H1 (cell line): ENCODE measurements at regions not wholly inside any gene's neighbourhood (a gene's known extent, or its start where the extent isn't known, plus 50 kb on each side); places are given as distances from the start of the nearest gene placed in this dataset.

Experiments used
- CTCF ChIA-PET: fragments of 300-600 bp; sonication (Branson Sonifier 250); formaldehyde crosslinking; loops from one replicate; lab custom pipeline; 2021; ENCODE audit not compliant: partially characterized antibody; lab: Charles Lee
- POLR2A ChIA-PET: fragments of 300-600 bp; sonication (Branson Sonifier 250); formaldehyde crosslinking; loops from one replicate; lab custom pipeline; 2021; ENCODE audit warnings: inconsistent platforms; ENCODE audit not compliant: partially characterized antibody; lab: Charles Lee
- DNase-seq, 2 experiments: peaks; one replicate each; pipeline versions ENCODE4 v3.0.0 to v3.0.0-alpha.2; 2010 to 2022; ENCODE audit warnings: low spot score in 2 of 2, low read depth in 1 of 2, mixed read lengths in 1 of 2
- FAIRE-seq: peaks from 2 replicates; lab custom pipeline; 2011; peaks lifted over from hg19 to GRCh38; lab: Jason Lieb, UNC
- H2AFZ ChIP-seq: 2 replicates; pipeline ENCODE4 v1.8.1; 2012; ENCODE audit warnings: low read length, inconsistent platforms
- H2AK5ac ChIP-seq: 2 replicates; pipeline ENCODE4 v1.6.1; 2013; ENCODE audit warnings: low read depth, low read length
- H2BK120ac ChIP-seq: replicated peaks from 2 replicates; pipeline ENCODE3; 2013; ENCODE audit warnings: low read depth, low read length, inconsistent platforms
- H2BK12ac ChIP-seq: 2 replicates; pipeline ENCODE4 v1.6.1; 2013; ENCODE audit warnings: low read depth, low read length
- H2BK15ac ChIP-seq: 2 replicates; pipeline ENCODE4 v1.6.1; 2013; ENCODE audit warnings: low read length
- H2BK20ac ChIP-seq: 2 replicates; pipeline ENCODE4 v1.6.1; 2013; ENCODE audit warnings: low read length
- H2BK5ac ChIP-seq: 2 replicates; pipeline ENCODE4 v1.6.1; 2013; ENCODE audit warnings: low read depth, low read length
- H3K14ac ChIP-seq: 2 replicates; pipeline ENCODE4 v1.6.1; 2013; ENCODE audit warnings: inconsistent platforms; ENCODE audit not compliant: insufficient read length
- H3K18ac ChIP-seq: 2 replicates; pipeline ENCODE4 v1.6.1; 2013; ENCODE audit warnings: low read length; ENCODE audit errors: extremely low read depth
- H3K23ac ChIP-seq: 2 replicates; pipeline ENCODE4 v1.6.1; 2013; ENCODE audit warnings: inconsistent platforms; ENCODE audit not compliant: insufficient read length
- H3K23me2 ChIP-seq: 2 replicates; pipeline ENCODE4 v1.6.1; 2013; ENCODE audit warnings: low read depth, low read length
- H3K27ac ChIP-seq: 2 replicates; pipeline ENCODE4 v1.6.1; 2011; ENCODE audit warnings: low read depth, low read length, inconsistent platforms
- H3K27me3 ChIP-seq, 4 experiments: replicated peaks in 1 of 4; 1 replicate in 1 of 4; 2 replicates in 3 of 4; pipeline versions ENCODE4 v1.6.1 to v1.8.1; 2011 to 2013; ENCODE audit warnings: low read length in 3 of 4, mild to moderate bottlenecking in 3 of 4, inconsistent platforms in 2 of 4, mixed read lengths in 2 of 4, moderate library complexity in 1 of 4; ENCODE audit not compliant: control insufficient read depth in 3 of 4, insufficient read depth in 3 of 4; ENCODE audit errors: extremely low read depth in 1 of 4
- H3K36me3 ChIP-seq, 4 experiments: 2 replicates each; pipeline versions ENCODE4 v1.6.1 to v1.8.1; 2011 to 2013; ENCODE audit warnings: mild to moderate bottlenecking in 4 of 4, low read length in 3 of 4, moderate library complexity in 2 of 4, control low read depth in 1 of 4, inconsistent platforms in 1 of 4; ENCODE audit not compliant: insufficient read depth in 4 of 4, control insufficient read depth in 2 of 4
- H3K4ac ChIP-seq: replicated peaks from 2 replicates; pipeline ENCODE3; 2013; ENCODE audit warnings: low read length, low read depth, mixed read lengths, inconsistent platforms; ENCODE audit not compliant: insufficient read length
- H3K4me1 ChIP-seq, 4 experiments: replicated peaks in 1 of 4; 1 replicate in 1 of 4; 2 replicates in 3 of 4; pipeline versions ENCODE4 v1.6.1 to v1.8.1; 2011 to 2013; ENCODE audit warnings: low read length in 3 of 4, inconsistent platforms in 2 of 4, mixed read lengths in 1 of 4; ENCODE audit not compliant: insufficient read depth in 4 of 4, control insufficient read depth in 3 of 4
- H3K4me2 ChIP-seq, 2 experiments: 2 replicates each; pipeline versions ENCODE4 v1.6.1 to v1.8.1; 2011 to 2013; ENCODE audit warnings: low read depth in 2 of 2, low read length in 2 of 2, control low read depth in 1 of 2, inconsistent platforms in 1 of 2, mild to moderate bottlenecking in 1 of 2; ENCODE audit not compliant: insufficient read depth in 1 of 2
- H3K4me3 ChIP-seq, 4 experiments: fragments of 200-600, 300-600 bp in 1 of 4; sonication (generic), shearing (Covaris generic), sonication (Bioruptor Twin) in 1 of 4; 2 replicates each; pipeline versions ENCODE4 v1.5.1 to v1.8.1; 2011 to 2016; ENCODE audit warnings: low read length in 4 of 4, low read depth in 3 of 4, control low read depth in 2 of 4, inconsistent platforms in 2 of 4, mild to moderate bottlenecking in 2 of 4, mixed read lengths in 1 of 4, moderate library complexity in 1 of 4; ENCODE audit not compliant: insufficient read depth in 2 of 4; ENCODE audit errors: extremely low read depth in 1 of 4
- H3K56ac ChIP-seq: replicated peaks from 2 replicates; pipeline ENCODE3; 2013; ENCODE audit warnings: low read depth, mild to moderate bottlenecking, mixed read lengths, low read length, inconsistent platforms; ENCODE audit not compliant: insufficient read length
- H3K79me1 ChIP-seq: 2 replicates; pipeline ENCODE4 v1.6.1; 2013; ENCODE audit warnings: low read depth, low read length, control low read depth
- H3K79me2 ChIP-seq, 2 experiments: 2 replicates each; pipeline versions ENCODE4 v1.6.1 to v1.8.1; 2012 to 2013; ENCODE audit warnings: low read length in 2 of 2, mild to moderate bottlenecking in 2 of 2, inconsistent platforms in 1 of 2; ENCODE audit not compliant: insufficient read depth in 2 of 2, control insufficient read depth in 1 of 2
- H3K9ac ChIP-seq, 4 experiments: replicated peaks in 1 of 4; 1 replicate in 1 of 4; 2 replicates in 3 of 4; pipeline versions ENCODE4 v1.6.1 to v1.8.1; 2011 to 2013; ENCODE audit warnings: low read depth in 3 of 4, low read length in 3 of 4, control low read depth in 2 of 4, mild to moderate bottlenecking in 2 of 4, moderate library complexity in 2 of 4, inconsistent platforms in 1 of 4; ENCODE audit errors: extremely low read depth in 1 of 4
- H3K9me3 ChIP-seq, 2 experiments: 2 replicates each; pipeline versions ENCODE4 v1.6.1 to v1.8.1; 2012 to 2013; ENCODE audit warnings: mild to moderate bottlenecking in 2 of 2, moderate library complexity in 2 of 2, control low read depth in 1 of 2, inconsistent platforms in 1 of 2, low read depth in 1 of 2, low read length in 1 of 2, mixed read lengths in 1 of 2; ENCODE audit not compliant: insufficient read depth in 2 of 2
- H4K20me1 ChIP-seq, 2 experiments: replicated peaks in 1 of 2; 2 replicates each; pipeline versions ENCODE3 to v1.8.1; 2011 to 2013; ENCODE audit warnings: inconsistent platforms in 2 of 2, low read length in 2 of 2, mild to moderate bottlenecking in 1 of 2; ENCODE audit not compliant: insufficient read depth in 2 of 2, control insufficient read depth in 1 of 2
- H4K5ac ChIP-seq: 2 replicates; pipeline ENCODE4 v1.6.1; 2013; ENCODE audit warnings: low read length, low read depth, mixed read lengths, inconsistent platforms; ENCODE audit not compliant: insufficient read length
- H4K8ac ChIP-seq: 2 replicates; pipeline ENCODE4 v1.8.0; 2013; ENCODE audit warnings: mild to moderate bottlenecking, moderate library complexity, low read length, inconsistent platforms; ENCODE audit not compliant: insufficient read depth; ENCODE audit errors: extremely low read depth
- H4K91ac ChIP-seq: replicated peaks from 2 replicates; pipeline ENCODE3; 2013; ENCODE audit warnings: low read length, mixed read lengths, inconsistent platforms; ENCODE audit not compliant: insufficient read length
- BACH1 ChIP-seq: IDR thresholded peaks from 2 replicates; pipeline ENCODE4 v1.6.1; 2012; ENCODE audit warnings: low read length, improper control_type of control experiment
- CHD2 ChIP-seq: IDR thresholded peaks from 2 replicates; pipeline ENCODE4 v1.6.1; 2012; ENCODE audit warnings: low read length, improper control_type of control experiment
- EZH2 ChIP-seq: fragments of 200-600 bp; sonication (generic); IDR thresholded peaks from 2 replicates; pipeline ENCODE4 v1.7.1; 2012; ENCODE audit warnings: low read depth, mild to moderate bottlenecking, moderate library complexity, low read length, inconsistent platforms; ENCODE audit not compliant: severe bottlenecking
- KDM4A ChIP-seq: IDR thresholded peaks from one replicate; pipeline ENCODE4 v1.7.1; 2012; ENCODE audit warnings: low read depth, mild to moderate bottlenecking, moderate library complexity, low read length, inconsistent platforms; ENCODE audit not compliant: severe bottlenecking
- MAFK ChIP-seq: IDR thresholded peaks from 2 replicates; pipeline ENCODE4 v1.6.1; 2012; ENCODE audit warnings: low read depth, mild to moderate bottlenecking, improper control_type of control experiment, low read length
- RNF2 ChIP-seq: fragments of 200-900, 300-1000 bp; sonication (generic); IDR thresholded peaks from 2 replicates; pipeline ENCODE4 v1.7.1; 2016; ENCODE audit warnings: borderline replicate concordance, low read depth, mild to moderate bottlenecking, antibody characterized with exemption, low read length; ENCODE audit not compliant: poor library complexity, severe bottlenecking; ENCODE audit errors: missing control alignments
- SIN3A ChIP-seq, 2 experiments: IDR thresholded peaks in 1 of 2; conservative IDR thresholded peaks in 1 of 2; 2 replicates each; pipeline ENCODE4 v1.6.1; 2011 to 2012; ENCODE audit warnings: low read length in 2 of 2, improper control_type of control experiment in 1 of 2, low read depth in 1 of 2, mild to moderate bottlenecking in 1 of 2
- TEAD4 ChIP-seq: IDR thresholded peaks from 2 replicates; pipeline ENCODE4 v1.6.1; 2012; ENCODE audit warnings: low read depth, low read length, inconsistent platforms, mixed read lengths
- WGBS, 2 experiments: shearing (Covaris generic) in 1 of 2; methylation state at CpG; one replicate each; pipeline versions ENCODE4 v1.1.6 to v1.1.7; 2013 to 2015; ENCODE audit warnings: low lambda C conversion rate in 2 of 2, mixed read lengths in 2 of 2, inconsistent platforms in 1 of 2, low coverage in 1 of 2, missing lambda C conversion rate in 1 of 2; ENCODE audit not compliant: insufficient replicate concordance in 2 of 2, insufficient coverage in 1 of 2, insufficient read length in 1 of 2; ENCODE audit errors: extremely low coverage in 1 of 2, missing lambda C conversion rate in 1 of 2; 5-methylcytosine and 5-hydroxymethylcytosine counted together

GRCh38 chr22:48696371-48696770, 1131.3 kb downstream of the BRD1 start:
- no peaks in the 10 kb centered on the region for H3K27me3 ChIP-seq
- H3K79me1 ChIP-seq, result peaks cover 2% of the 10 kb centered on the region

More at GRCh38 chr22:48696371-48696770, 1131.3 kb downstream of the BRD1 start:
- no peak overlapping the region for H3K18ac ChIP-seq
- H4K5ac ChIP-seq, result no peak overlapping the region
- DNase-seq, result no peak
- H3K36me3 ChIP-seq, result no peaks in the 10 kb centered on the region; a peak in 1 of 8 replicates
- ChIA-PET POLR2A (no interaction called here), CTCF (interaction anchor here (0.6 to 2.4 kb wide), 4 partner anchors 11 to 151 kb away, joined by 3 to 6 read pairs (median 4); no protein-coding TSS in a partner anchor)
- no peak overlapping the region for H3K14ac ChIP-seq
- no peak for FAIRE-seq
- peaks cover 1 to 16% of the 10 kb centered on the region in 2 experiments for H4K20me1 ChIP-seq
- H3K27ac ChIP-seq, result no peak overlapping the region
- no peaks in the 10 kb centered on the region for H3K4me1 ChIP-seq
- H3K79me2 ChIP-seq, result peaks cover 0 to 8% of the 10 kb centered on the region in 2 experiments; a peak in 3 of 4 replicates
- no peak overlapping the region for H2BK120ac ChIP-seq
- H3K4me3 ChIP-seq, result no peak overlapping the region
- no peak overlapping the region for H2AK5ac ChIP-seq
- no peak overlapping the region for H4K91ac ChIP-seq
- no peaks in the 10 kb centered on the region for H3K9me3 ChIP-seq
- WGBS, 2 experiments, result 80% methylated on average over 4 of the region's 4 CpGs; no CpG with 5 or more reads in 1 of the 2 experiments
- no peak overlapping the region for H3K23ac ChIP-seq
- TF ChIP-seq KDM4A (no peak), MAFK (no peak), EZH2 (no peak), SIN3A (conservative IDR thresholded peaks at IDR 0.05 in 1 of 2, IDR thresholded peaks at IDR 0.05 in 1 of 2; ENCODE audit: low read depth in 1 of 2, low read length in 2 of 2) (no peak), RNF2 (no peak), BACH1 (no peak), CHD2 (no peak), TEAD4 (no peak)
- no peak overlapping the region for H3K4ac ChIP-seq
- no peak overlapping the region for H2BK5ac ChIP-seq
- no peak overlapping the region for H3K56ac ChIP-seq
- no peak overlapping the region for H2AFZ ChIP-seq
- no peak overlapping the region for H4K8ac ChIP-seq
- H3K4me2 ChIP-seq, result no peak overlapping the region
- H2BK12ac ChIP-seq, result no peak overlapping the region
- peaks cover 9% of the 10 kb centered on the region; the same call in 1 of the 2 replicates for H3K23me2 ChIP-seq
- no peak overlapping the region for H2BK15ac ChIP-seq
- H3K9ac ChIP-seq, result no peak overlapping the region
- no peak overlapping the region for H2BK20ac ChIP-seq
